B cell (primary cell): ENCODE measurements at regions not wholly inside any gene's neighbourhood (a gene's known extent, or its start where the extent isn't known, plus 50 kb on each side); places are given as distances from the start of the nearest gene placed in this dataset.

Experiments
- EZH2 ChIP-seq: IDR thresholded peaks from 2 replicates; pipeline ENCODE4 v1.6.1; 2012; ENCODE audit warnings: borderline replicate concordance, low read depth, mild to moderate bottlenecking, moderate library complexity, low read length; ENCODE audit not compliant: insufficient read depth, poor library complexity, severe bottlenecking
- TF ChIP-seq, protein P1 (sequence below): fragments of 200-600 bp; IDR thresholded peaks from one replicate; pipeline ENCODE4 v1.8.0; 2022; ENCODE audit warnings: antibody characterized with exemption, mild to moderate bottlenecking

DNA sequence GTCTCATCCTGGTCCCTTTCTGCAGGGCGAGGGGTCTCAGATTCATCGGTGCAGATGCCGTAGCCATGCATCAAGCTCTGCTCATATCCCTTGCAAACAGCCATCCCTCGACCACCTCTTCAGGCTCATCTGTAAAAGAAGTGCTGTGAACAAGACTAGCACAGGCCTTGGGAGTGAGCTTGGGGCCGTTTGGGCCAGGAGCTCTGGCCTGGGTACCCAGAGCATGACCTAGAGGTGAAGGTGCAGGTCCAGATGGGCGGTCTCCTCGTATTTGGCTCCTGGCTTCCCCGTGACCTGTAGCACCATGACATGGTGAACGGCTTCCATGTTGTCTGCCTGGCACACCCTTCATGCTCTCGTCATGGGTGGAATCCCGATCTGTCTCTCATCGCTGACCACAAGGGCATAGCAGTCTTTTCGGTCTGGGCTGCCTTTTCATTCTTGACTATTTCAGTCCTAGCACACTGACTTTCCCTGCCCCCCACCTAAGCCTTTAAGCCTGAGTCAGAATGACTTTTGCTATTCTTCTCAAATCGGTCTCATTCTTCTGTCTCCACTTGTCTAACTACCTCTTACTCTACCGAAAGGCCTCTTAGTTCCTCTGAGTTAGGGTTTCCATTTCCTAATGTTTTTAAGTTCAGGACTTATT lies 216.0 kb downstream of the FOXL1 start:
- TF ChIP-seq, protein P1, sequence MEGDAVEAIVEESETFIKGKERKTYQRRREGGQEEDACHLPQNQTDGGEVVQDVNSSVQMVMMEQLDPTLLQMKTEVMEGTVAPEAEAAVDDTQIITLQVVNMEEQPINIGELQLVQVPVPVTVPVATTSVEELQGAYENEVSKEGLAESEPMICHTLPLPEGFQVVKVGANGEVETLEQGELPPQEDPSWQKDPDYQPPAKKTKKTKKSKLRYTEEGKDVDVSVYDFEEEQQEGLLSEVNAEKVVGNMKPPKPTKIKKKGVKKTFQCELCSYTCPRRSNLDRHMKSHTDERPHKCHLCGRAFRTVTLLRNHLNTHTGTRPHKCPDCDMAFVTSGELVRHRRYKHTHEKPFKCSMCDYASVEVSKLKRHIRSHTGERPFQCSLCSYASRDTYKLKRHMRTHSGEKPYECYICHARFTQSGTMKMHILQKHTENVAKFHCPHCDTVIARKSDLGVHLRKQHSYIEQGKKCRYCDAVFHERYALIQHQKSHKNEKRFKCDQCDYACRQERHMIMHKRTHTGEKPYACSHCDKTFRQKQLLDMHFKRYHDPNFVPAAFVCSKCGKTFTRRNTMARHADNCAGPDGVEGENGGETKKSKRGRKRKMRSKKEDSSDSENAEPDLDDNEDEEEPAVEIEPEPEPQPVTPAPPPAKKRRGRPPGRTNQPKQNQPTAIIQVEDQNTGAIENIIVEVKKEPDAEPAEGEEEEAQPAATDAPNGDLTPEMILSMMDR = no peak
- no peak for TF ChIP-seq EZH2
